C4-2B (cell line): ENCODE measurements at regions not wholly inside any gene's neighbourhood (a gene's known extent, or its start where the extent isn't known, plus 50 kb on each side); places are given as distances from the start of the nearest gene placed in this dataset.

Experiments used
- H3K27ac ChIP-seq: fragments of 450-650 bp; 2 replicates; pipeline ENCODE4 v1.5.1; 2017
- CTCF ChIP-seq: fragments of 450-650 bp; conservative IDR thresholded peaks from 2 replicates; pipeline ENCODE4 v1.5.1; 2017; ENCODE audit warnings: mild to moderate bottlenecking
- ZFX ChIP-seq: fragments of 450-650 bp; IDR thresholded peaks from 2 replicates; pipeline ENCODE4 v1.6.1; 2017

GRCh38 chr2:44844651-44845270, 96.7 kb upstream of the SIX3 start:
- TF ChIP-seq CTCF: no peak
- TF ChIP-seq ZFX: no peak
- H3K27ac ChIP-seq: no peak overlapping the region

GRCh38 chr2:44848026-44848425, 93.5 kb upstream of the SIX3 start:
- H3K27ac ChIP-seq: no peak overlapping the region

GRCh38 chr2:44850016-44850415, 91.5 kb upstream of the SIX3 start:
- TF ChIP-seq CTCF: no peak
- no peak for TF ChIP-seq ZFX
- no peak overlapping the region for H3K27ac ChIP-seq

More at GRCh38 chr2:44848026-44848425, 93.5 kb upstream of the SIX3 start:
- TF ChIP-seq CTCF (no peak), ZFX (no peak)

GRCh38 chr2:44851518-44851917, 90.0 kb upstream of the SIX3 start:
- TF ChIP-seq CTCF: no peak
- no peak for TF ChIP-seq ZFX

GRCh38 chr2:44852594-44852993, 88.9 kb upstream of the SIX3 start:
- TF ChIP-seq ZFX (no peak), CTCF (no peak)
- no peak overlapping the region for H3K27ac ChIP-seq

More at GRCh38 chr2:44851518-44851917, 90.0 kb upstream of the SIX3 start:
- H3K27ac ChIP-seq: no peak overlapping the region

- H3K27ac ChIP-seq: no peak overlapping the region
- TF ChIP-seq CTCF: no peak
- no peak for TF ChIP-seq ZFX
Measured at GRCh38 chr2:44859337-44859736, 82.2 kb upstream of the SIX3 start.

GRCh38 chr2:44866152-44866551, 75.3 kb upstream of the SIX3 start:
- no peak overlapping the region for H3K27ac ChIP-seq
- no peak for TF ChIP-seq ZFX
- no peak for TF ChIP-seq CTCF
